ENCODE measurements at regions not wholly inside any gene's neighbourhood (a gene's known extent, or its start where the extent isn't known, plus 50 kb on each side); places are given as distances from the start of the nearest gene placed in this dataset.

DNA sequence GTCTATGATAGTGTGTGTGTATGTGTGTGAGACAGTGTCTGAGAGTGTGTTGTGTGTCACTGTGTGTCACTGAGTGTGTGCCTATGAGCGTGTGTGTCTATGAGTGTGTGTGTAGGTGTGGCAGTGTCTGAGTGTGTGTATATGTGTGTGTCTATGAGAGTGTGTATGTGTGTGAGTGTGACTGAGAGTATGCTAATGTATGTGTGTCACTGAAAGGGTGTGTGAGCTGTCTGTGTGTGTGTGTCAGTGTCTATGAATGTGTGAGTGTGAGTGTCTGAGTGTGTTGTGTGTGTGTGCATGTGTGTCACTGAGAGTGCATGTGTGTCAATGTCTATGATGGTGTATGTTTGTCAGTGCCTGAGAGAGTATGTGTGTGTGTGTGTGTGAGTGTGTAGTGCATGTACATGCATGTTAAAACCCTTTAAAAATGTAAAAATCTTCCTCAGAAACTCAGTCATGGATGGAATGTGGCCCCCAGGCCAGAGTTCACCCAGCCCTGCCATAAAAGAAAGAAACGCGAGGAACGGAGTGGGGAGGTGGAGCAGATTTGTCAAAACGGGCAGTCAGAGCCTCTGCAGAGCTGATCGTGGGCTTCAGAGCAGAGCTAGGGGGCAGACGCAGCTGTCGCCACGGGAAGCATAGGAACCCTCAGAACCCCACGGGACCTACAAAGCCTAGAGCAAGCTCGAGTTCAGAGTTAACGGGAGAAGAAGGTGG lies 218.8 kb downstream of the CTTN start:
- Mint-ChIP-seq H3K27me3 (ENCODE audit: low read depth, unreplicated experiment) (peaks cover 19% of the 10 kb centered on the region), H3K36me3 (ENCODE audit: low read depth, unreplicated experiment) (peaks cover 1% of the 10 kb centered on the region), H3K4me3 (ENCODE audit: unreplicated experiment) (no peak overlapping the region), H3K27ac (ENCODE audit: unreplicated experiment) (no peak overlapping the region), H3K4me1 (ENCODE audit: low read depth, unreplicated experiment) (no peaks in the 10 kb centered on the region), H3K9me3 (ENCODE audit: unreplicated experiment) (peaks cover 3% of the 10 kb centered on the region)
- H3K36me3 ChIP-seq (ENCODE audit: insufficient read depth, low read length) = no peaks in the 10 kb centered on the region
- H2AFZ ChIP-seq (ENCODE audit: low read depth, low read length) = no peak overlapping the region
- DNase-seq (ENCODE audit: low read depth) (no peak), FAIRE-seq (no peak)
- no peaks in the 10 kb centered on the region for H3K27me3 ChIP-seq (ENCODE audit: insufficient read depth, low read length)
- H3K9ac ChIP-seq (ENCODE audit: low read length) = no peak overlapping the region
- no peak overlapping the region for H3K27ac ChIP-seq (ENCODE audit: low read depth, low read length)
- no peaks in the 10 kb centered on the region for H3K79me2 ChIP-seq (ENCODE audit: insufficient read depth, low read length)
- no peaks in the 10 kb centered on the region for H4K20me1 ChIP-seq (ENCODE audit: insufficient read depth, low read length)
- H3K4me2 ChIP-seq (ENCODE audit: low read length) = no peak overlapping the region
- no peaks in the 10 kb centered on the region for H3K4me1 ChIP-seq (ENCODE audit: insufficient read depth, low read length)
- TF ChIP-seq, protein P1, sequence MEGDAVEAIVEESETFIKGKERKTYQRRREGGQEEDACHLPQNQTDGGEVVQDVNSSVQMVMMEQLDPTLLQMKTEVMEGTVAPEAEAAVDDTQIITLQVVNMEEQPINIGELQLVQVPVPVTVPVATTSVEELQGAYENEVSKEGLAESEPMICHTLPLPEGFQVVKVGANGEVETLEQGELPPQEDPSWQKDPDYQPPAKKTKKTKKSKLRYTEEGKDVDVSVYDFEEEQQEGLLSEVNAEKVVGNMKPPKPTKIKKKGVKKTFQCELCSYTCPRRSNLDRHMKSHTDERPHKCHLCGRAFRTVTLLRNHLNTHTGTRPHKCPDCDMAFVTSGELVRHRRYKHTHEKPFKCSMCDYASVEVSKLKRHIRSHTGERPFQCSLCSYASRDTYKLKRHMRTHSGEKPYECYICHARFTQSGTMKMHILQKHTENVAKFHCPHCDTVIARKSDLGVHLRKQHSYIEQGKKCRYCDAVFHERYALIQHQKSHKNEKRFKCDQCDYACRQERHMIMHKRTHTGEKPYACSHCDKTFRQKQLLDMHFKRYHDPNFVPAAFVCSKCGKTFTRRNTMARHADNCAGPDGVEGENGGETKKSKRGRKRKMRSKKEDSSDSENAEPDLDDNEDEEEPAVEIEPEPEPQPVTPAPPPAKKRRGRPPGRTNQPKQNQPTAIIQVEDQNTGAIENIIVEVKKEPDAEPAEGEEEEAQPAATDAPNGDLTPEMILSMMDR (IDR thresholded peaks at IDR 0.05; ENCODE audit: insufficient read depth, low read depth, low read length) = no peak
- TF ChIP-seq EZH2 (IDR thresholded peaks at IDR 0.05; ENCODE audit: insufficient read depth, low read length) = no peak
- H3K9me3 ChIP-seq (ENCODE audit: insufficient read depth, low read depth, low read length) = peaks cover 2% of the 10 kb centered on the region
- no peak overlapping the region for H3K4me3 ChIP-seq (ENCODE audit: insufficient read depth, low read depth, low read length)

DNA sequence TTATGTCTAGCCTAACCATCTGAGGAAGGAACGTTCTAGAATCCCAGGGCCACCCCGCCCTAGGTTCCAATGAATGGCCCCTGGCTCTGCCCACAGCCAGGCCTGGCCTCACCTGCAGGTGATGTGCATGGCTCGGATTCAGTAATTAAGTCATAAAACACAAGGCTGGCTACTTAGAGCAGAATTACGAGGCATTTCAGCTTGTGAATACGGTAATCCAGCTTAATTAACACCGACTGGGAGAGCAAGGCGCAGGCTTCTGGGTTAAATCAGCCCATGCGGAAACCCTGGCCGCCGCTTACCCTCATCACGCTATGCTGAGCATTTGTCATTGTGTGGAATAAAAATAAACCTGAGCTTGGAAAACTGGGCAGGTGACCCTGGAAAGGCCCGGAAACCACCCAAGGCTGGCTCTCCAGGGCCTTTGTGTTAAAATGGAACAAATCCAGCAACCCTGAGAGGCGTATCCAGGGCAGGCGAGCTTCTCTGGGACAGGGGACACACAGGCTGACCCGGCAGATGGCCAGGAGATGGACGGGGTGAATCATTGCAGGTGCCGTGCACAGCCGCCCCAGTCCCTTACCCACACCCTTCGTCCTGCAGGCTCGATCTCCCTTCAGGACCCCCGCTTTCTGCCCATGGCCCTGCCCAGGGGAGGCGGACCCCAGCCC lies 220.2 kb downstream of the CTTN start:
- FAIRE-seq (no peak), DNase-seq (ENCODE audit: low read depth) (no peak)
- TF ChIP-seq EZH2 (IDR thresholded peaks at IDR 0.05; ENCODE audit: insufficient read depth, low read length) = no peak
- TF ChIP-seq, protein P1 (IDR thresholded peaks at IDR 0.05; ENCODE audit: insufficient read depth, low read depth, low read length) = no peak
- Histone ChIP-seq H3K9ac (ENCODE audit: low read length) (no peak overlapping the region), H3K27me3 (ENCODE audit: insufficient read depth, low read length) (no peaks in the 10 kb centered on the region), H3K4me1 (ENCODE audit: insufficient read depth, low read length) (no peaks in the 10 kb centered on the region), H2AFZ (ENCODE audit: low read depth, low read length) (no peak overlapping the region), H3K4me3 (ENCODE audit: insufficient read depth, low read depth, low read length) (no peak overlapping the region), H4K20me1 (ENCODE audit: insufficient read depth, low read length) (no peaks in the 10 kb centered on the region), H3K79me2 (ENCODE audit: insufficient read depth, low read length) (no peaks in the 10 kb centered on the region), H3K4me2 (ENCODE audit: low read length) (no peak overlapping the region), H3K27ac (ENCODE audit: low read depth, low read length) (no peak overlapping the region), H3K9me3 (ENCODE audit: insufficient read depth, low read depth, low read length) (peaks cover 2% of the 10 kb centered on the region), H3K36me3 (ENCODE audit: insufficient read depth, low read length) (no peaks in the 10 kb centered on the region)
- Mint-ChIP-seq H3K9me3 (ENCODE audit: unreplicated experiment) (peaks cover 2% of the 10 kb centered on the region), H3K4me1 (ENCODE audit: low read depth, unreplicated experiment) (no peaks in the 10 kb centered on the region), H3K27me3 (ENCODE audit: low read depth, unreplicated experiment) (peaks cover 25% of the 10 kb centered on the region), H3K36me3 (ENCODE audit: low read depth, unreplicated experiment) (peaks cover 6% of the 10 kb centered on the region), H3K4me3 (ENCODE audit: unreplicated experiment) (no peak overlapping the region), H3K27ac (ENCODE audit: unreplicated experiment) (no peak overlapping the region)

DNA sequence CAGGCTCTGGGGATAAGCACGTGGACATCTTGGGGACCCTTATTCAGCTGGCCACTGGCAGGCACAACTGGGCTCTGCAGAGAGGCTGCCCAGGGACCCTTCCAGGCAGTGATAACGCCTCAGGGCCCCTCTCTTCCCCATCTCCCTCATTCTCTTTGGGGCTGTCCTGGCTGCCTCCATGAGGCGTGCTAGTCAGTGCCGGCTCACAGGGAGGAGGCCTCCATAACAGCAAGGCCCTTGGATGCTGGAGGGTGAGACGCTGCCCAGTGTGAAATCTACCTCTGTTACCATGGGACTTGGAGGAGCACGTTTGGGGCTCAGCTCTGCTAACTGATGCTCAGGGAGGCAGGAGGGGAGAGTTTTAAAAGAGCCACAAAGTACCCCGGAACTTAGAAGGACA lies 221.3 kb downstream of the CTTN start:
- no peak for FAIRE-seq
- H3K4me1 Mint-ChIP-seq (ENCODE audit: low read depth, unreplicated experiment) = no peaks in the 10 kb centered on the region
- H3K9me3 Mint-ChIP-seq (ENCODE audit: unreplicated experiment) = peaks cover 2% of the 10 kb centered on the region
- TF ChIP-seq, protein P1 (IDR thresholded peaks at IDR 0.05; ENCODE audit: insufficient read depth, low read depth, low read length) = no peak
- TF ChIP-seq EZH2 (IDR thresholded peaks at IDR 0.05; ENCODE audit: insufficient read depth, low read length) = no peak
- no peak overlapping the region for H3K4me3 Mint-ChIP-seq (ENCODE audit: unreplicated experiment)
- Histone ChIP-seq H3K27me3 (ENCODE audit: insufficient read depth, low read length) (no peaks in the 10 kb centered on the region), H3K4me2 (ENCODE audit: low read length) (no peak overlapping the region), H3K79me2 (ENCODE audit: insufficient read depth, low read length) (no peaks in the 10 kb centered on the region), H3K4me3 (ENCODE audit: insufficient read depth, low read depth, low read length) (no peak overlapping the region), H3K27ac (ENCODE audit: low read depth, low read length) (no peak overlapping the region), H3K9ac (ENCODE audit: low read length) (no peak overlapping the region), H2AFZ (ENCODE audit: low read depth, low read length) (no peak overlapping the region), H3K4me1 (ENCODE audit: insufficient read depth, low read length) (no peaks in the 10 kb centered on the region), H4K20me1 (ENCODE audit: insufficient read depth, low read length) (no peaks in the 10 kb centered on the region), H3K9me3 (ENCODE audit: insufficient read depth, low read depth, low read length) (peaks cover 2% of the 10 kb centered on the region), H3K36me3 (ENCODE audit: insufficient read depth, low read length) (no peaks in the 10 kb centered on the region)
- H3K27me3 Mint-ChIP-seq (ENCODE audit: low read depth, unreplicated experiment) = peaks cover 26% of the 10 kb centered on the region
- DNase-seq (ENCODE audit: low read depth) = no peak
- H3K27ac Mint-ChIP-seq (ENCODE audit: unreplicated experiment) = no peak overlapping the region
- peaks cover 6% of the 10 kb centered on the region for H3K36me3 Mint-ChIP-seq (ENCODE audit: low read depth, unreplicated experiment)
